CD14-positive monocyte (primary cell): ENCODE measurements at regions not wholly inside any gene's neighbourhood (a gene's known extent, or its start where the extent isn't known, plus 50 kb on each side); places are given as distances from the start of the nearest gene placed in this dataset.

Experiments
- DNase-seq, 3 donors: peaks; one replicate each; pipeline ENCODE4 v3.0.0-alpha.2; 2011 to 2022
- H2AFZ ChIP-seq: 2 replicates; pipeline ENCODE4 v1.6.0; 2012; ENCODE audit warnings: mild to moderate bottlenecking, low read depth, low read length, inconsistent platforms; ENCODE audit not compliant: insufficient read depth, poor library complexity, severe bottlenecking
- H3K27ac ChIP-seq, 2 donors: 1 replicate in 1 of 2; 2 replicates in 1 of 2; pipeline ENCODE4 v1.5.1; 2012 to 2013; ENCODE audit warnings: low read length in 2 of 2, control low read depth in 1 of 2, inconsistent platforms in 1 of 2, low read depth in 1 of 2, mild to moderate bottlenecking in 1 of 2
- H3K27me3 ChIP-seq, 2 donors: one replicate each; pipeline versions ENCODE4 v1.6.0 to v1.6.1; 2011 to 2013; ENCODE audit warnings: low read length in 2 of 2; ENCODE audit not compliant: control insufficient read depth in 2 of 2, insufficient read depth in 2 of 2
- H3K36me3 ChIP-seq, 2 donors: replicated peaks in 1 of 2; 1 replicate in 1 of 2; 2 replicates in 1 of 2; pipeline versions ENCODE4 v1.5.1 to v1.6.1; 2012 to 2013; ENCODE audit warnings: low read length in 2 of 2, control low read depth in 1 of 2, inconsistent platforms in 1 of 2, mild to moderate bottlenecking in 1 of 2; ENCODE audit not compliant: insufficient read depth in 2 of 2, control insufficient read depth in 1 of 2
- H3K4me1 ChIP-seq, 2 donors: 1 replicate in 1 of 2; 2 replicates in 1 of 2; pipeline versions ENCODE4 v1.5.1 to v1.6.1; 2012 to 2013; ENCODE audit warnings: low read length in 2 of 2, control low read depth in 1 of 2, inconsistent platforms in 1 of 2, mild to moderate bottlenecking in 1 of 2, moderate library complexity in 1 of 2; ENCODE audit not compliant: insufficient read depth in 2 of 2, control insufficient read depth in 1 of 2
- H3K4me2 ChIP-seq: replicated peaks from 2 replicates; pipeline ENCODE3; 2012; ENCODE audit warnings: low read length, moderate library complexity, mild to moderate bottlenecking; ENCODE audit not compliant: poor library complexity, severe bottlenecking; ENCODE audit errors: extremely low read depth
- H3K4me3 ChIP-seq, 3 experiments: fragments of 200-600 bp in 1 of 3; sonication (generic) in 1 of 3; replicated peaks in 1 of 3; 1 replicate in 2 of 3; 2 replicates in 1 of 3; pipeline ENCODE4 v1.5.1; 2011 to 2013; ENCODE audit warnings: low read length in 3 of 3, mild to moderate bottlenecking in 3 of 3, control low read depth in 2 of 3, low read depth in 2 of 3, inconsistent platforms in 1 of 3, moderate library complexity in 1 of 3
- H3K79me2 ChIP-seq: 2 replicates; pipeline ENCODE4 v1.6.0; 2012; ENCODE audit warnings: mild to moderate bottlenecking, control low read depth, inconsistent platforms, low read length, moderate library complexity; ENCODE audit not compliant: insufficient read depth
- H3K9ac ChIP-seq: 2 replicates; pipeline ENCODE4 v1.6.0; 2017; ENCODE audit warnings: low read length, mild to moderate bottlenecking; ENCODE audit not compliant: insufficient read depth, poor library complexity, severe bottlenecking
- H3K9me3 ChIP-seq, 2 donors: replicated peaks in 1 of 2; 1 replicate in 1 of 2; 2 replicates in 1 of 2; pipeline versions ENCODE4 v1.5.1 to v1.6.1; 2012 to 2013; ENCODE audit warnings: low read length in 2 of 2, control low read depth in 1 of 2; ENCODE audit not compliant: control insufficient read depth in 1 of 2, insufficient read depth in 1 of 2
- H4K20me1 ChIP-seq: 2 replicates; pipeline ENCODE4 v1.6.0; 2012; ENCODE audit warnings: mild to moderate bottlenecking, low read length, control low read depth, moderate library complexity; ENCODE audit not compliant: insufficient read depth
- H3K27ac Mint-ChIP-seq, 7 donors: one replicate each; pipeline ENCODE4 v1.8.0; 2020; ENCODE audit warnings: mild to moderate bottlenecking in 7 of 7, mixed read lengths in 7 of 7, moderate library complexity in 6 of 7, inconsistent platforms in 2 of 7
- H3K27me3 Mint-ChIP-seq, 3 donors: one replicate each; pipeline ENCODE4 v1.8.0; 2021 to 2022; ENCODE audit warnings: low read depth in 3 of 3, mild to moderate bottlenecking in 3 of 3, mixed read lengths in 3 of 3, moderate library complexity in 3 of 3, inconsistent platforms in 1 of 3
- H3K36me3 Mint-ChIP-seq, 2 donors: one replicate each; pipeline ENCODE4 v1.8.0; 2020; ENCODE audit warnings: mixed read lengths in 2 of 2, inconsistent platforms in 1 of 2, mild to moderate bottlenecking in 1 of 2
- H3K4me1 Mint-ChIP-seq: one replicate; pipeline ENCODE4 v1.8.0; 2020; ENCODE audit warnings: mild to moderate bottlenecking, mixed read lengths
- H3K4me3 Mint-ChIP-seq, 2 donors: one replicate each; pipeline ENCODE4 v1.8.0; 2020; ENCODE audit warnings: mild to moderate bottlenecking in 2 of 2, mixed read lengths in 2 of 2, moderate library complexity in 1 of 2
- H3K9me3 Mint-ChIP-seq, 7 donors: one replicate each; pipeline ENCODE4 v1.8.0; 2020 to 2022; ENCODE audit warnings: mixed read lengths in 7 of 7, mild to moderate bottlenecking in 6 of 7, moderate library complexity in 6 of 7, inconsistent platforms in 2 of 7
- CTCF ChIP-seq: fragments of 200-600 bp; IDR thresholded peaks from one replicate; pipeline ENCODE4 v1.8.0; 2022; ENCODE audit warnings: antibody characterized with exemption, mild to moderate bottlenecking
- WGBS: methylation state at CpG from one replicate; pipeline ENCODE4 v1.1.5; 2013; ENCODE audit warnings: missing lambda C conversion rate; ENCODE audit not compliant: insufficient coverage; 5-methylcytosine and 5-hydroxymethylcytosine counted together
- intact Hi-C, 2 donors: fragments of 100-400 bp; cut with micrococcal nuclease; formaldehyde crosslinking; loops; one replicate each; pipeline versions ENCODE4 v1.15.0 to v1.15.1; 2023

GRCh38 chr4:43325220-43325967 lies 432.9 kb downstream of the GRXCR1 start:
- no peak overlapping the region for H3K4me3 ChIP-seq
- H3K36me3 ChIP-seq: no peaks in the 10 kb centered on the region
- H2AFZ ChIP-seq: no peak overlapping the region
- no peak for DNase-seq
- no peak overlapping the region for H3K27ac ChIP-seq
- H3K36me3 Mint-ChIP-seq: no peaks in the 10 kb centered on the region
- H3K79me2 ChIP-seq: no peaks in the 10 kb centered on the region
- no peak overlapping the region for H3K27ac Mint-ChIP-seq
- H3K4me1 ChIP-seq: no peaks in the 10 kb centered on the region
- no peaks in the 10 kb centered on the region for H3K4me1 Mint-ChIP-seq
- H3K9ac ChIP-seq: no peak overlapping the region
- no peaks in the 10 kb centered on the region for H4K20me1 ChIP-seq
- H3K9me3 ChIP-seq: peaks cover 0 to 3% of the 10 kb centered on the region in 2 donors
- H3K9me3 Mint-ChIP-seq: peaks cover 0 to 7% (median 0%) of the 10 kb centered on the region in 7 donors
- no peak for TF ChIP-seq CTCF
- H3K4me2 ChIP-seq: no peak overlapping the region
- H3K27me3 Mint-ChIP-seq: peaks cover 0 to 1% (median 0%) of the 10 kb centered on the region in 3 donors
- H3K4me3 Mint-ChIP-seq: no peak overlapping the region
- intact Hi-C loops: no loop called here
- H3K27me3 ChIP-seq: no peaks in the 10 kb centered on the region
- no CpG with 5 or more reads among the region's 4 CpGs for WGBS

DNA sequence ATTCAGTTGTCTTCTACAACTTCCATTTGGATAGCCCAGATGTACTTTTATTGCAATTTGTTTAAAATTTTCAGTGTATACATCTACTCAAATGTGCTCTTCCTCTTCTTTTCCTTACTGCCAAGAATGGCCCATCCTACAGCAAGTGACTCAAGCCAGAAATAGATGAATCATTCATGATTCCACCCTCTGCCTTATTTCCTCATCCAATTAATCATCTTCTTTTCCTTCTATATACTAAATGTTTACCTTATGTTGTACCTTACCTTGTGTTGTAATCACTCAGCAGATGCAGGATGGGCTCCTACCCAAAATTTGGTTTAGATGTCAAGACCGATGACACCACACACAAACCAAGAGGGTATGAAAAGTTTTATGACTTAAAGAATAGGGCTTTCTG lies 437.8 kb downstream of the GRXCR1 start:
- H3K9ac ChIP-seq: no peak overlapping the region
- H3K27me3 ChIP-seq: no peaks in the 10 kb centered on the region
- intact Hi-C loops: no loop called here
- Mint-ChIP-seq H3K4me3 (no peak overlapping the region), H3K9me3 (peaks cover 0 to 4% (median 1%) of the 10 kb centered on the region in 7 donors), H3K27me3 (peaks cover 0 to 1% (median 0%) of the 10 kb centered on the region in 3 donors), H3K36me3 (no peaks in the 10 kb centered on the region), H3K4me1 (no peaks in the 10 kb centered on the region), H3K27ac (no peak overlapping the region)
- WGBS: no CpG with 5 or more reads among the region's 1 CpG
- H3K36me3 ChIP-seq: no peaks in the 10 kb centered on the region
- no peak overlapping the region for H3K4me2 ChIP-seq
- H4K20me1 ChIP-seq: no peaks in the 10 kb centered on the region
- H3K27ac ChIP-seq: no peak overlapping the region
- H3K9me3 ChIP-seq: no peaks in the 10 kb centered on the region
- no peak for TF ChIP-seq CTCF
- H3K79me2 ChIP-seq: no peaks in the 10 kb centered on the region
- no peak overlapping the region for H3K4me3 ChIP-seq
- no peak overlapping the region for H2AFZ ChIP-seq
- no peak for DNase-seq
- H3K4me1 ChIP-seq: no peaks in the 10 kb centered on the region
